Large intestine (tissue), 3 donors: ENCODE measurements at regions not wholly inside any gene's neighbourhood (a gene's known extent, or its start where the extent isn't known, plus 50 kb on each side); places are given as distances from the start of the nearest gene placed in this dataset.
"Not testable (repeated sequence)": the region's sequence is repeated elsewhere in the genome, so short reads cannot be mapped to it uniquely, and the experiment has no call there.

ENCODE experiments used
- DNase-seq, 2 donors: peaks; one replicate each; pipeline versions ENCODE4 v3.0.0 to v3.0.0-alpha.2; 2013
- H3K27ac ChIP-seq: one replicate; pipeline ENCODE4 v1.5.1; 2013; ENCODE audit warnings: low read length
- H3K27me3 ChIP-seq: 2 replicates; pipeline ENCODE4 v1.6.1; 2013; ENCODE audit warnings: low read length; ENCODE audit not compliant: control insufficient read depth, insufficient read depth
- H3K36me3 ChIP-seq: 2 replicates; pipeline ENCODE4 v1.6.1; 2013; ENCODE audit warnings: low read length; ENCODE audit not compliant: control insufficient read depth, insufficient read depth
- H3K4me1 ChIP-seq: one replicate; pipeline ENCODE4 v1.6.1; 2013; ENCODE audit warnings: low read length; ENCODE audit not compliant: control insufficient read depth, insufficient read depth
- H3K4me3 ChIP-seq: one replicate; pipeline ENCODE4 v1.5.1; 2013; ENCODE audit warnings: low read length
- H3K9me3 ChIP-seq: one replicate; pipeline ENCODE4 v1.6.1; 2013; ENCODE audit warnings: mild to moderate bottlenecking, low read depth, low read length, moderate library complexity; ENCODE audit not compliant: control insufficient read depth
- WGBS: methylation state at CpG from one replicate; pipeline ENCODE4 v1.1.5; 2013; ENCODE audit warnings: low lambda C conversion rate; ENCODE audit not compliant: insufficient coverage; 5-methylcytosine and 5-hydroxymethylcytosine counted together

DNA sequence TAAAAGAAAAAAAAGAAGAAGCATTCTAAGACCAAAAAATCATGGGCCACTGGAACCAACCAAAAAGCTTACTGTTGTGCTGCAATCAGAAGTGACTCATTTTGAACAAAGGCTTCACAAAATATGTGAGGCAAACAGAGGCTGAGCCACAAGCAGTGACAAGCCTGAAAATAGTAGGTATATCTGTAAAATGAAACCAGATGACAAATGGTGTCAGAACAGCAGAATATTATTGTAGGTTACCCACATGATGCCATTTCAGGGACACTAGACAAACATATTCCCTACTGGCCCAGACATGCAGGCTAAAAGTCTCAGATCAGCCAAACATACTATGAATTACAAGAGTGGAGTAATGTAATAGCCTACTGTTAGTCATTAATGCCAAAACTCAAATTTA lies 1301.8 kb upstream of the DIAPH2 start:
- Histone ChIP-seq H3K9me3 (no peaks in the 10 kb centered on the region), H3K27me3 (no peaks in the 10 kb centered on the region), H3K4me1 (no peaks in the 10 kb centered on the region), H3K27ac (no peak overlapping the region), H3K4me3 (no peak overlapping the region), H3K36me3 (no peaks in the 10 kb centered on the region)
- DNase-seq, result no peak

DNA sequence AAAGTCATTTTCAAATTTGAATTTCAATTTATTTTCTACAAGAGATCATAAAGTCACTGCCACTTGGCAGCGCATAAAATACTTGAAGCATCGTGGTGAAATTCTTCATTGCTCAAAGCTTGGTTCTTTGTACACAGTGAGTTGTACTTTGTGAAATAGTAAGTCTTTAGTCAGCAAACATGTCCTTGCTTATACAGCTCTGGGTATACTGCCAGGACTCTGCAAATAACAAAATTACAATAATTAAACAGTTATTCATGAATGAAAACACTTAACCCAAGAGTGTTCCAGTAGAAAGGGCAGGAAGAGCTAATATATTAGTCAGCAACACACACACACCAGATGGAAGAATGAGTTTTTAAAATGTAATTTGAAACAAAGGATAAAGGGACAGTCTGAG lies 1300.9 kb upstream of the DIAPH2 start:
- H3K4me1 ChIP-seq, result no peaks in the 10 kb centered on the region
- DNase-seq, result no peak
- no peak overlapping the region for H3K27ac ChIP-seq
- no peaks in the 10 kb centered on the region for H3K36me3 ChIP-seq
- no CpG with 5 or more reads among the region's 2 CpGs for WGBS
- H3K9me3 ChIP-seq, result no peaks in the 10 kb centered on the region
- no peak overlapping the region for H3K4me3 ChIP-seq
- no peaks in the 10 kb centered on the region for H3K27me3 ChIP-seq

DNA sequence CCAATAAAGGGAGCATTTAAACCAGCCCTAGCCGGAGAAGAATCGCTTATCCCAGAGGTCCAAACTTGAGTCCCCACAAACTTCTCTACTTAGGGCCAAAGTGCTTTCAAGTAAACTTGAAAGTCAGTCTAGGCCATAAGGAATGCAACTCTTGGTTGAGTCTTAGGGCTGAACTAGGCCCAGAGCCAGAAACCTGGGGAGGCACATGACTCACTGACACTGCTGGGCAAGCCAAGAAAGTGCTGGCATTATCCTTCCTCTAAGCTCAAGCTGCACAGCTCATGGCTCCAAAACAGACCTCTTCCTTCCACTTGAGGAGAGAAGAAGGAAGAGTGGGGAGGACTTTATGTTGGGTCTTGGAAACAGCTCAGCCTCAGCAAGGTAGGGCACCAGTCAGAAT lies 1257.3 kb upstream of the DIAPH2 start:
- no CpG with 5 or more reads among the region's 2 CpGs for WGBS

DNA sequence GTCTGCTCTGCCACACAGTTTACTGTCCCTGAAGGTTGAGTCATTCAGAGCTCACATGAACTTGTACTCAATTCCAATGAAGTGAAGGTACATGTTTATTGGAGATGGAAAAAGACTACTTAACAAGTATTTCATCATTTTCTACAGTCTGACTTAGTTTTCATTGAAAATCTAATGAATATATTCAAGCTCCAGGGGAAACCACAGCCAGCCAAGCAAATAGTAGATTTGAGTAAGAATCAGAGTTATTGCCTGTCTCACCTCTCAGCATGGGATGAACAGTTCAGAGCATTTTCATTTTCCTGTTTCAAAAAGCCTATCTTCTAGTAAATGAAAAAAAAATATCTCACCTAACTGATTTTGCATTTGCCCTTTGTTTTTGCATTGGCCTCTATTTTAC lies 1249.4 kb upstream of the DIAPH2 start:
- no peak overlapping the region for H3K27ac ChIP-seq
- no peak for DNase-seq

More for the DNA sequence above, 1257.3 kb upstream of the DIAPH2 start:
- Histone ChIP-seq H3K4me3 (no peak overlapping the region), H3K9me3 (no peaks in the 10 kb centered on the region), H3K27me3 (no peaks in the 10 kb centered on the region), H3K4me1 (no peaks in the 10 kb centered on the region), H3K27ac (no peak overlapping the region), H3K36me3 (no peaks in the 10 kb centered on the region)
- DNase-seq, result no peak

DNA sequence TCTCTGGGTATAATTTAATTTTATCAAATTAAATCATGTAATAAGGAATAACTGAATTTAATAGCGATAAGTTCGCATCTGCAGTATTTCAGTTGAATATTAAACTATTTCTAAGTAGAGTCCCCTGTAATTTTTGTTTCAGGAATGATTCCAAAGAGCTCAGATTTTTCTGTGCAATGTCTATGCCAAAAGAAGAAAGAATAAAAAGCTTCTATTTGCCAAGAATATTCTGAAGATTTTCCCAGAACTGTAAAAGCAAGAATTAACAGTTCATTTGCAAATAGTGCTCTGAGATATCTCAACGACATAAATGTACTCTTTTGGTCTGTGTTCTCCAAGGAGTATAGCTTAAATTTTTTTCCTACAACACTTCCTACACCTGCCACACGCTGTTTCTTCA lies 1242.8 kb upstream of the DIAPH2 start:
- Histone ChIP-seq H3K36me3 (no peaks in the 10 kb centered on the region), H3K27ac (no peak overlapping the region), H3K9me3 (no peaks in the 10 kb centered on the region), H3K4me3 (no peak overlapping the region), H3K4me1 (no peaks in the 10 kb centered on the region), H3K27me3 (no peaks in the 10 kb centered on the region)
- DNase-seq, result no peak
- no CpG with 5 or more reads among the region's 4 CpGs for WGBS

More for the DNA sequence above, 1249.4 kb upstream of the DIAPH2 start:
- H3K4me1 ChIP-seq, result no peaks in the 10 kb centered on the region
- no peaks in the 10 kb centered on the region for H3K27me3 ChIP-seq
- no peaks in the 10 kb centered on the region for H3K36me3 ChIP-seq
- no peaks in the 10 kb centered on the region for H3K9me3 ChIP-seq
- H3K4me3 ChIP-seq, result no peak overlapping the region

DNA sequence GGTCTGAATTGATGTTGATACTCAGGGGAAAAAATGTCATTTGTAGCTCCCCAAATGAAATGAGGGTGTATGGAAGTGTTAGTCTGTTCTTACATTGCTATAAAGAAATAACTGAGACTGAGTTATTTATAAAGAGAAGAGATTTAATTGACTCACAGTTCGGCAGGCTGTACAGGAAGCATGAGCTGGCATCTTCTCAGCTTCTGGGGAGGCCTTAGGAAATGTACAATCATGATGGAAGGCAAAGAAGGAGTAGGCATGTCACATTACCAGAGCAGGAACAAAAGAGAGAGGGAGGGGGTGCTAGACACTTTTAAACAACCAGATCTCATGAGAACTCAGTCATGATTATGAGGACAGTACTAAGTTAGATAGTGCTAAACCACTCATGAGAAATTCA lies 1199.9 kb upstream of the DIAPH2 start:
- H3K36me3 ChIP-seq, result no peaks in the 10 kb centered on the region
- 100% methylated on average over 1 of the region's 1 CpG for WGBS
- H3K4me1 ChIP-seq, result no peaks in the 10 kb centered on the region
- DNase-seq, result no peak
- no peaks in the 10 kb centered on the region for H3K9me3 ChIP-seq
- H3K27ac ChIP-seq, result no peak overlapping the region
- no peaks in the 10 kb centered on the region for H3K27me3 ChIP-seq
- no peak overlapping the region for H3K4me3 ChIP-seq

DNA sequence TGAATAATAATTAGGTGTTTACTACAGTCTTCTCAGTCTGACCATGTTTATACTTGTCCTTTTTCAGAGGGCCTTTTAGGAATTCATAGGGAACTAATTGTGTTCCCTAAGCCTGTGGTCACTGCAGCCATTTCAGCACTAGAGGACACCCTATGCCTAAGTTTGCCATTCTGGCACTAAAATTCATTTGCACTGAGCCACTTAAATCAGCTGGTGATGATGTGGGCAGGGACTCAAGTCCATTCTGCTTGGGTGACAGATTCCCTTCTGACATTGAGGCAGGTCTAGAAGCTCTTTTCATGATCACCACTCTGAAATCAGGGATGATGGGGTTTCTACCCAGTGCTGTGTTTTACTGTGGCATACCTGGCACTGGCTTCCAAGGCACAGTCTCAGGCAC lies 1178.9 kb upstream of the DIAPH2 start:
- Histone ChIP-seq H3K4me3 (no peak overlapping the region), H3K27ac (no peak overlapping the region), H3K36me3 (no peaks in the 10 kb centered on the region), H3K9me3 (no peaks in the 10 kb centered on the region), H3K27me3 (no peaks in the 10 kb centered on the region), H3K4me1 (no peaks in the 10 kb centered on the region)
- DNase-seq, result no peak

DNA sequence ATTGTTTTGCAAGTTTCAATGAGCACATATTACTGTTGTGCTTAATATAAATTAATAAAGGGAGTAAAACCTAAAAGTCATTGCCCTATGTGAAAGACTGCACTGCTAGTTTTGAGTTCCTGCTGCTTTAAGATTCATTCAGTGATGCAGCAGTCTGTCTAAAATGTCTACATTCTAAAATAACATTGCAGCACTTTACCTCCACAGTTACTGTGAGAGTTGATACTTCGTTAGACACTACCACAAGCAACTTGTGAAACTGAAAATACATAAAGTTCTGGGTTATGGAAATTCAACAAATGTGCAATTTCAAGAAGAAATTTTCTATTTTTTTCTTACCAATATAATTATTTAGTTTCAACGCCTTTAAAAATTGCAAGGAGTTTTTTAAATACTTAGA lies 1175.2 kb upstream of the DIAPH2 start:
- Histone ChIP-seq H3K4me1 (no peaks in the 10 kb centered on the region), H3K27ac (no peak overlapping the region), H3K4me3 (no peak overlapping the region), H3K9me3 (no peaks in the 10 kb centered on the region), H3K27me3 (no peaks in the 10 kb centered on the region), H3K36me3 (no peaks in the 10 kb centered on the region)
- DNase-seq, result no peak
- 86% methylated on average over 2 of the region's 2 CpGs for WGBS

DNA sequence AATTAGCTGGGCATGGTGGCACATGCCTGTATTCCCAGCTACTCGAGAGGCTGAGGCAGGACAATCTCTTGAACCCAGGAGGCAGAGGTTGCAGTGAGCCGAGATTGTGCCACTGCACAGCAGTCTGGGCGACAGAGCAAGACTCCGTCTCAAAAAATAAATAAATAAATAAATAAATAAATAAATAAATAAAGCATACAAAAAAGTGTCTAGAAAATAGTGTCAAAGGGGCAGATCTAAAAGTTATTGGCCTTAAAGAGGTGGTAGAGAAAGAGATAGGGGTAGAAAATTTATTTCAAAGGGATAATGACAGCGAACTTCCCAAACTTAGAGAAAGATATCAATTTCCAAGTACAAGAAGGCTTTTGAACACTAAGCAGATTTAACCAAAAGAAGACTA lies 1160.6 kb upstream of the DIAPH2 start:
- DNase-seq, H3K4me3 ChIP-seq, H3K9me3 ChIP-seq, H3K27me3 ChIP-seq, H3K36me3 ChIP-seq, H3K27ac ChIP-seq, H3K4me1 ChIP-seq: not testable (repeated sequence)
- no CpG with 5 or more reads among the region's 5 CpGs for WGBS

DNA sequence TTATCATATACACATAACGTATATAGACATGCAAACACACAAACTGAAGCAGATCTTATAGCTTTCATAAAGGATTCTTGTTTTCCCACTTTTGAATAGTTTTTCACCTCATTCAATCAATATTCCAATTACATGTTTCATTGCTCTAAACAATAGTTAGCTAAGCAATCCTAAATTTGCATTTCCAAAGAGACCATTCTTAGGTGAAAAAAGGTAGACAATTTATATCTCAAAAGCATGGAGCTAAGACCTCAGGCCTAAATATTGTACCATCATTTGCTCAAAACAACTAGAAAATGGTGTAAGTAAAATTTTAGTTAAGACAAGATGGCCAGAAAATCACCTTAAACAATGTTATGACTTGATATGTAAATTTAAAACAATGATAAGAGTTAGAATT lies 1148.5 kb upstream of the DIAPH2 start:
- H3K4me1 ChIP-seq, result no peaks in the 10 kb centered on the region
- no peak overlapping the region for H3K4me3 ChIP-seq
- DNase-seq, result no peak
- H3K27ac ChIP-seq, result no peak overlapping the region
- H3K36me3 ChIP-seq, result no peaks in the 10 kb centered on the region
- no peaks in the 10 kb centered on the region for H3K27me3 ChIP-seq
- WGBS, result 100% methylated on average over 1 of the region's 1 CpG
- no peaks in the 10 kb centered on the region for H3K9me3 ChIP-seq

DNA sequence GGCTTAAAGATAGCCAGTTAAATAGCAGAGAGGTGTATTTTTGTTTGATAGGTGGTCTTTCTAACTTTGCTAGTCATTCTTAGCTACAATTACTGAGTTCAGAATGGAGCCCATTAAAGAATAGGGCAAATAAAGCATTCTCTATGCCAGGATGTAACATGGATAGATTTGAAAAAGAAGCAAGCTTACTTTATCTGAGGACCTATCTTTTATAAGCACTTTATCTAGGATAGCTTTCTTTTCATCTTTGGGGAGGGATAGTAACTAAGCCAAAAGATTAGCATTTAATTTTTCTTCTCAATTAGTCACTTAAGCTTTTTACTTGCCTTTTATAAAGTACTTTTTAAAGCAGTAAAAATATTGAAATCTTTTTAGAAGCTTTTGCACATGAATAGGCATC lies 1148.0 kb upstream of the DIAPH2 start:
- DNase-seq, result no peak
- no peaks in the 10 kb centered on the region for H3K36me3 ChIP-seq
- H3K27me3 ChIP-seq, result no peaks in the 10 kb centered on the region
- no peaks in the 10 kb centered on the region for H3K4me1 ChIP-seq
- no peak overlapping the region for H3K27ac ChIP-seq
- H3K4me3 ChIP-seq, result no peak overlapping the region
- H3K9me3 ChIP-seq, result no peaks in the 10 kb centered on the region

DNA sequence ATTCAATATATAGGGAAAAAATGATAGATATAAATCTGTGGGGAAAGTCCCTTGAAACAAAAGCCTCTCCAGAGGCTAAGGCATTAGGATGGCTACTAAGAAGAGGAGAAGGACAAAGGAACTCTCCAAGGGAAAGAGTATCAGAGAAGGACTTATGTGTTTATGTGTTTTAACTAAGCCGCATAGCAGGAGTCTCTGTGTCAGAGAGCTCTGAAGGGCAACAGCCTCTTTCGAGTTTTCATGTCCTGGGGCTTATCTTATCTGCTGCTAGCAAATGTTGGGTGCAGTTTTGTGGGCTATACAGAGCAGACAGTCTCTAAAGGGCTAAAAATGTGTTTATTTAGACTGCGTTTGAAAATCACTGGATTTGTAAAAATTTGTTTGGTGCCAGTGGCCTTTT lies 1145.6 kb upstream of the DIAPH2 start:
- no peaks in the 10 kb centered on the region for H3K27me3 ChIP-seq
- H3K36me3 ChIP-seq, result no peaks in the 10 kb centered on the region
- no peak overlapping the region for H3K4me3 ChIP-seq
- H3K9me3 ChIP-seq, result no peaks in the 10 kb centered on the region
- no peak overlapping the region for H3K27ac ChIP-seq
- no CpG with 5 or more reads among the region's 3 CpGs for WGBS
- no peaks in the 10 kb centered on the region for H3K4me1 ChIP-seq
- no peak for DNase-seq
